K562 (cell line): ENCODE measurements at regions not wholly inside any gene's neighbourhood (a gene's known extent, or its start where the extent isn't known, plus 50 kb on each side); places are given as distances from the start of the nearest gene placed in this dataset.

Source experiments
- ATAC-seq: fragments of 200-7000 bp; cut with Tn5 transposase; 3 replicates; pipeline ENCODE4 v1.9.1; 2020; ENCODE audit warnings: moderate library complexity
- BruUV-seq: library from RNA; stranded (reverse); fragments of 400-500 nt; replicated peaks from 2 replicates; lab custom pipeline; 2021; lab: Mats Ljungman, UMichigan
- CTCF ChIA-PET: fragments of 300-600 bp; formaldehyde crosslinking; extraction: SDS; loops from one replicate; lab custom pipeline; 2021; ENCODE audit warnings: low intra/inter-chr PET ratio; lab: Yijun Ruan, JAX
- POLR2A ChIA-PET: fragments of 300-600, 350-650 bp; sonication (Branson Sonifier 250); formaldehyde crosslinking; extraction: SDS; loops from one replicate; lab custom pipeline; 2021; ENCODE audit warnings: antibody characterized with exemption, inconsistent platforms; lab: Yijun Ruan, JAX
- DNase-seq, 4 experiments: peaks; one replicate each; pipeline versions ENCODE4 v3.0.0 to v3.0.0-alpha.2; 2011 to 2018; ENCODE audit warnings: low spot score in 3 of 4, mixed read lengths in 3 of 4; ENCODE audit errors: extremely low read depth in 1 of 4
- FAIRE-seq: peaks from 2 replicates; lab custom pipeline; 2011; peaks lifted over from hg19 to GRCh38; lab: Jason Lieb, UNC
- H2AFZ ChIP-seq: 2 replicates; pipeline ENCODE4 v1.6.0; 2011; ENCODE audit warnings: low read depth, low read length, control low read depth, inconsistent platforms
- H3K27ac ChIP-seq: fragments of 200-600 bp; 3 replicates; pipeline ENCODE4 v1.8.0; 2011; ENCODE audit warnings: low read depth, mild to moderate bottlenecking, control low read depth, inconsistent platforms, low read length, moderate library complexity, mixed read lengths; ENCODE audit errors: extremely low read depth
- H3K27me3 ChIP-seq, 2 experiments: fragments of 300-600 bp in 1 of 2; 2 replicates in 1 of 2; 3 replicates in 1 of 2; pipeline versions ENCODE4 v1.6.0 to v1.8.0; 2011; ENCODE audit warnings: inconsistent platforms in 2 of 2, low read length in 2 of 2, mild to moderate bottlenecking in 1 of 2, mixed read lengths in 1 of 2, moderate library complexity in 1 of 2; ENCODE audit not compliant: control insufficient read depth in 2 of 2, insufficient read depth in 2 of 2
- H3K36me3 ChIP-seq: fragments of 300-600 bp; 3 replicates; pipeline ENCODE4 v1.8.0; 2011; ENCODE audit warnings: mild to moderate bottlenecking, low read length, inconsistent platforms; ENCODE audit not compliant: control insufficient read depth, insufficient read depth
- H3K4me1 ChIP-seq, 2 experiments: fragments of 200-600 bp in 1 of 2; replicated peaks in 1 of 2; 2 replicates in 1 of 2; 3 replicates in 1 of 2; pipeline versions ENCODE4 v1.5.1 to v1.8.0; 2011; ENCODE audit warnings: inconsistent platforms in 2 of 2, low read length in 2 of 2, mild to moderate bottlenecking in 1 of 2, mixed read lengths in 1 of 2, moderate library complexity in 1 of 2; ENCODE audit not compliant: control insufficient read depth in 2 of 2, insufficient read depth in 2 of 2
- H3K4me2 ChIP-seq: 2 replicates; pipeline ENCODE4 v1.6.1; 2011; ENCODE audit warnings: low read length, control low read depth, inconsistent platforms, mixed read lengths; ENCODE audit not compliant: insufficient read depth
- H3K4me3 ChIP-seq: fragments of 200-600 bp; sonication (generic), shearing (Covaris generic); 2 replicates; pipeline ENCODE4 v1.5.1; 2016; ENCODE audit warnings: control low read depth, inconsistent platforms
- H3K79me2 ChIP-seq: fragments of 200-600 bp; 3 replicates; pipeline ENCODE4 v1.8.0; 2011; ENCODE audit warnings: low read length, inconsistent platforms; ENCODE audit not compliant: control insufficient read depth, insufficient read depth
- H3K9ac ChIP-seq, 2 experiments: 2 replicates each; pipeline versions ENCODE4 v1.6.0 to v1.6.1; 2011; ENCODE audit warnings: low read depth in 2 of 2, low read length in 2 of 2, control low read depth in 1 of 2, inconsistent platforms in 1 of 2, mild to moderate bottlenecking in 1 of 2, mixed read lengths in 1 of 2; ENCODE audit not compliant: insufficient read depth in 1 of 2
- H3K9me1 ChIP-seq: one replicate; pipeline ENCODE4 v1.6.0; 2011; ENCODE audit warnings: inconsistent platforms, mild to moderate bottlenecking, low read length, moderate library complexity; ENCODE audit not compliant: control insufficient read depth, insufficient read depth
- H3K9me3 ChIP-seq: replicated peaks from 2 replicates; pipeline ENCODE4 v1.5.1; 2011; ENCODE audit warnings: low read depth, low read length, inconsistent platforms; ENCODE audit not compliant: control insufficient read depth, insufficient read depth
- H4K20me1 ChIP-seq: replicated peaks from 2 replicates; pipeline ENCODE4 v1.6.1; 2011; ENCODE audit warnings: low read length, inconsistent platforms, mixed read lengths; ENCODE audit not compliant: control insufficient read depth, insufficient read depth
- E2F1 ChIP-seq: sonication (generic); formaldehyde crosslinking; IDR thresholded peaks from 2 replicates; pipeline ENCODE4 v1.8.1; 2023; ENCODE audit warnings: mild to moderate bottlenecking, missing genetic modification reagents, moderate library complexity
- HDAC6 ChIP-seq: IDR thresholded peaks from 2 replicates; pipeline ENCODE4 v1.6.1; 2012; ENCODE audit warnings: low read depth, mild to moderate bottlenecking, control low read depth, inconsistent platforms, low read length, moderate library complexity
- NCOR1 ChIP-seq: fragments of 450-650 bp; IDR thresholded peaks from 2 replicates; pipeline ENCODE4 v1.6.1; 2016; ENCODE audit warnings: mild to moderate bottlenecking, moderate library complexity
- SRSF7 ChIP-seq: fragments of 200-400 bp; formaldehyde crosslinking; optimal IDR thresholded peaks from 2 replicates; pipeline ENCODE3; 2017; ENCODE audit warnings: mild to moderate bottlenecking, low read depth, low read length
- TSHZ1 ChIP-seq: fragments of 250-450 bp; sonication (Bioruptor Pico); IDR thresholded peaks from 2 replicates; pipeline ENCODE4 v1.4.0; 2020; ENCODE audit warnings: mild to moderate bottlenecking, moderate library complexity
- ZKSCAN1 ChIP-seq: fragments of 150-350 bp; IDR thresholded peaks from 2 replicates; pipeline ENCODE4 v1.6.1; 2016; ENCODE audit warnings: low read depth, low read length
- ZNF143 ChIP-seq: sonication (generic); formaldehyde crosslinking; IDR thresholded peaks from 2 replicates; pipeline ENCODE4 v1.9.0; 2022; ENCODE audit warnings: mild to moderate bottlenecking, missing genetic modification reagents
- ZNF507 ChIP-seq: conservative IDR thresholded peaks from 2 replicates; pipeline ENCODE4 v1.6.1; 2017; ENCODE audit warnings: missing genetic modification characterization, missing compliant biosample characterization
- ZNF77 ChIP-seq: fragments of 250-450 bp; sonication (Bioruptor Pico); IDR thresholded peaks from 2 replicates; pipeline ENCODE4 v1.5.0; 2020
- WGBS: fragments of 100-300 bp; shearing (Covaris generic); methylation state at CpG from one replicate; pipeline ENCODE4 v1.1.6; 2016; ENCODE audit warnings: low coverage, mixed read lengths; ENCODE audit not compliant: insufficient coverage; ENCODE audit errors: missing lambda C conversion rate; 5-methylcytosine and 5-hydroxymethylcytosine counted together
- in situ Hi-C: fragments of 300-500 bp; cut with MboI; formaldehyde crosslinking; loops from 4 replicates; pipeline ENCODE4 v1.15.0; 2018; ENCODE audit warnings: inconsistent platforms, mixed read lengths
- intact Hi-C: fragments of 100-400 bp; cut with micrococcal nuclease; formaldehyde crosslinking; loops from 2 replicates; pipeline ENCODE4 v1.14.2; 2022
- TF ChIP-seq, protein P1 (sequence below): fragments of 250-450 bp; sonication (Bioruptor Pico); IDR thresholded peaks from 2 replicates; pipeline ENCODE4 v1.9.0; 2021; ENCODE audit warnings: mild to moderate bottlenecking
- TF ChIP-seq, protein P2 (sequence below): fragments of 250-450 bp; sonication (Bioruptor Pico); IDR thresholded peaks from 2 replicates; pipeline ENCODE4 v1.9.0; 2021; ENCODE audit warnings: mild to moderate bottlenecking, inconsistent platforms
- TF ChIP-seq, protein P3 (sequence below): IDR thresholded peaks from 2 replicates; pipeline ENCODE4 v1.6.1; 2011; ENCODE audit warnings: borderline replicate concordance, low read depth, mild to moderate bottlenecking, moderate library complexity, low read length; ENCODE audit not compliant: insufficient read depth, poor library complexity, severe bottlenecking

GRCh38 chr1:81432654-81433109 is 368.1 kb upstream of the ADGRL2 start (continued):
- TF ChIP-seq TSHZ1 (CRISPR knock-in tag), result no peak

DNA sequence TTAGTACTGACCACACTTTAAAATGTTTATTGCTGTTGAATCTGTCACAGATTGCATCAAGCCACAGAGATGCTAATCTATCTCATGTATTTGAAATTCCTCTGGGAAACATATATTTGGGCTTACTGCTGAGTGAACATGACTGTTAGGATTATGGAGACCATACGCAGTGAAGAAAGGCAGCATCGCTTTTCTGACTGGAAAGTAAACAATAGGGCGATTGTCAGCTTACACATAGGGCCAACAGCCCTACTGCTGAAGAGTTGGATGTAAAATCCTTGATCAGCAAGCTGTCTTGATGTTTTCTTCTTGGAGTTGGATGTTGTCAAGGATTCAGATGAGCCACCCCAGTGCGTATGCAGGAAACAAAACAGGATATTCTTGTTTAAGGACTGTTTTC is 368.7 kb upstream of the ADGRL2 start:
- no peak for DNase-seq
- Histone ChIP-seq H3K9me1 (no peaks in the 10 kb centered on the region), H3K9ac (no peak overlapping the region), H3K4me2 (no peak overlapping the region), H3K79me2 (no peaks in the 10 kb centered on the region), H3K27me3 (no peaks in the 10 kb centered on the region), H3K36me3 (no peaks in the 10 kb centered on the region), H2AFZ (no peak overlapping the region), H3K4me1 (no peaks in the 10 kb centered on the region), H3K9me3 (no peaks in the 10 kb centered on the region; the same call in 1 of the 2 replicates), H4K20me1 (no peaks in the 10 kb centered on the region), H3K4me3 (no peak overlapping the region), H3K27ac (no peak overlapping the region)
- WGBS, result 0% methylated on average over 4 of the region's 4 CpGs
- ChIA-PET POLR2A (no interaction called here), CTCF (no interaction called here)
- in situ Hi-C loops (no loop called here), intact Hi-C loops (no loop called here)
- ATAC-seq, result no peak
- no TSS peak for BruUV-seq
- no peak for FAIRE-seq
- TF ChIP-seq E2F1 (CRISPR knock-in tag) (no peak), ZNF143 (no peak), ZKSCAN1 (no peak), ZNF507 (tag) (no peak), SRSF7 (no peak), NCOR1 (no peak), HDAC6 (no peak), ZNF77 (no peak)
- TF ChIP-seq, protein P1, sequence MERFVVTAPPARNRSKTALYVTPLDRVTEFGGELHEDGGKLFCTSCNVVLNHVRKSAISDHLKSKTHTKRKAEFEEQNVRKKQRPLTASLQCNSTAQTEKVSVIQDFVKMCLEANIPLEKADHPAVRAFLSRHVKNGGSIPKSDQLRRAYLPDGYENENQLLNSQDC (CRISPR knock-in tag), result no peak
- TF ChIP-seq, protein P2, sequence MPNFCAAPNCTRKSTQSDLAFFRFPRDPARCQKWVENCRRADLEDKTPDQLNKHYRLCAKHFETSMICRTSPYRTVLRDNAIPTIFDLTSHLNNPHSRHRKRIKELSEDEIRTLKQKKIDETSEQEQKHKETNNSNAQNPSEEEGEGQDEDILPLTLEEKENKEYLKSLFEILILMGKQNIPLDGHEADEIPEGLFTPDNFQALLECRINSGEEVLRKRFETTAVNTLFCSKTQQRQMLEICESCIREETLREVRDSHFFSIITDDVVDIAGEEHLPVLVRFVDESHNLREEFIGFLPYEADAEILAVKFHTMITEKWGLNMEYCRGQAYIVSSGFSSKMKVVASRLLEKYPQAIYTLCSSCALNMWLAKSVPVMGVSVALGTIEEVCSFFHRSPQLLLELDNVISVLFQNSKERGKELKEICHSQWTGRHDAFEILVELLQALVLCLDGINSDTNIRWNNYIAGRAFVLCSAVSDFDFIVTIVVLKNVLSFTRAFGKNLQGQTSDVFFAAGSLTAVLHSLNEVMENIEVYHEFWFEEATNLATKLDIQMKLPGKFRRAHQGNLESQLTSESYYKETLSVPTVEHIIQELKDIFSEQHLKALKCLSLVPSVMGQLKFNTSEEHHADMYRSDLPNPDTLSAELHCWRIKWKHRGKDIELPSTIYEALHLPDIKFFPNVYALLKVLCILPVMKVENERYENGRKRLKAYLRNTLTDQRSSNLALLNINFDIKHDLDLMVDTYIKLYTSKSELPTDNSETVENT (CRISPR knock-in tag), result no peak
- TF ChIP-seq, protein P3, sequence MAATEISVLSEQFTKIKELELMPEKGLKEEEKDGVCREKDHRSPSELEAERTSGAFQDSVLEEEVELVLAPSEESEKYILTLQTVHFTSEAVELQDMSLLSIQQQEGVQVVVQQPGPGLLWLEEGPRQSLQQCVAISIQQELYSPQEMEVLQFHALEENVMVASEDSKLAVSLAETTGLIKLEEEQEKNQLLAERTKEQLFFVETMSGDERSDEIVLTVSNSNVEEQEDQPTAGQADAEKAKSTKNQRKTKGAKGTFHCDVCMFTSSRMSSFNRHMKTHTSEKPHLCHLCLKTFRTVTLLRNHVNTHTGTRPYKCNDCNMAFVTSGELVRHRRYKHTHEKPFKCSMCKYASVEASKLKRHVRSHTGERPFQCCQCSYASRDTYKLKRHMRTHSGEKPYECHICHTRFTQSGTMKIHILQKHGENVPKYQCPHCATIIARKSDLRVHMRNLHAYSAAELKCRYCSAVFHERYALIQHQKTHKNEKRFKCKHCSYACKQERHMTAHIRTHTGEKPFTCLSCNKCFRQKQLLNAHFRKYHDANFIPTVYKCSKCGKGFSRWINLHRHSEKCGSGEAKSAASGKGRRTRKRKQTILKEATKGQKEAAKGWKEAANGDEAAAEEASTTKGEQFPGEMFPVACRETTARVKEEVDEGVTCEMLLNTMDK, result no peak
